22Rv1 (cell line): ENCODE measurements at regions not wholly inside any gene's neighbourhood (a gene's known extent, or its start where the extent isn't known, plus 50 kb on each side); places are given as distances from the start of the nearest gene placed in this dataset.

ENCODE experiments used
- CTCF ChIP-seq: fragments of 450-650 bp; IDR thresholded peaks from 2 replicates; pipeline ENCODE4 v1.5.1; 2017; ENCODE audit warnings: mild to moderate bottlenecking
- ZFX ChIP-seq: fragments of 450-650 bp; IDR thresholded peaks from 2 replicates; pipeline ENCODE4 v1.6.1; 2017; ENCODE audit warnings: antibody characterized with exemption, borderline replicate concordance

- no peak for TF ChIP-seq CTCF
- TF ChIP-seq ZFX, result no peak
These were observed 53.3 kb upstream of the NUDT7 start for GRCh38 chr16:77669057-77669456.
